ENCODE measurements at regions not wholly inside any gene's neighbourhood (a gene's known extent, or its start where the extent isn't known, plus 50 kb on each side); places are given as distances from the start of the nearest gene placed in this dataset.
"Not testable (repeated sequence)": the region's sequence is repeated elsewhere in the genome, so short reads cannot be mapped to it uniquely, and the experiment has no call there.

GRCh38 chr12:113700943-113701342, 229.3 kb upstream of the LHX5 start:
- WGBS (ENCODE audit: missing lambda C conversion rate): 6% methylated on average over 4 of the region's 5 CpGs
- DNase-seq (ENCODE audit: low read depth in 1 of 2, low spot score in 1 of 2): peak in 1 of 2 experiments; percentile 28
- CTCF ChIA-PET: interaction anchor here (1.3 kb wide), 1 partner anchor 239 kb away, joined by 3 read pairs; no protein-coding TSS in a partner anchor
- Histone ChIP-seq H3K4me1 (0 out of 3 replicates have a peak, but pooled peaks cover 5% of the 10 kb centered on the region), H3K9me3 (no peaks in the 10 kb centered on the region; the same call in 2 of the 3 replicates), H3K4me2 (no peak overlapping the region), H3K4me3 (no peak overlapping the region), H3K27ac (no peak overlapping the region)
- POLR2A ChIA-PET: no interaction called here
- ATAC-seq: peak; percentile 76 to 80
- no peak for FAIRE-seq
- no peak for TF ChIP-seq HEYL (CRISPR knock-in tag; IDR thresholded peaks at IDR 0.05)
- no peak for TF ChIP-seq KDM5A (IDR thresholded peaks at IDR 0.05)
- no peak for TF ChIP-seq BCL3 (IDR thresholded peaks at IDR 0.05)

GRCh38 chr12:113699984-113700383, 228.3 kb upstream of the LHX5 start:
- H3K9me3 ChIP-seq; DNase-seq (ENCODE audit: low read depth in 1 of 2, low spot score in 1 of 2); H3K27ac ChIP-seq; POLR2A ChIA-PET; FAIRE-seq; ATAC-seq; H3K4me2 ChIP-seq; H3K4me3 ChIP-seq; H3K4me1 ChIP-seq: not testable (repeated sequence)
- CTCF ChIA-PET: interaction anchor here (1.3 kb wide), 1 partner anchor 238 kb away, joined by 3 read pairs; no protein-coding TSS in a partner anchor
- 47% methylated on average over 3 of the region's 3 CpGs for WGBS (ENCODE audit: missing lambda C conversion rate)

GRCh38 chr12:113698510-113698858, 226.8 kb upstream of the LHX5 start:
- H3K9me3 ChIP-seq: no peaks in the 10 kb centered on the region; the same call in 2 of the 3 replicates
- POLR2A ChIA-PET: no interaction called here
- no peak overlapping the region for H3K4me3 ChIP-seq
- no peak for TF ChIP-seq SREBF2 (IDR thresholded peaks at IDR 0.05)
- TF ChIP-seq EHMT2 (IDR thresholded peaks at IDR 0.05; ENCODE audit: low read depth): no peak
- no peak for TF ChIP-seq CBX8 (IDR thresholded peaks at IDR 0.05)
- TF ChIP-seq EP300 (IDR thresholded peaks at IDR 0.05): no peak
- TF ChIP-seq HOXA7 (CRISPR knock-in tag; IDR thresholded peaks at IDR 0.05): no peak
- no peak for TF ChIP-seq HDAC2 (IDR thresholded peaks at IDR 0.05)
- TF ChIP-seq RAD21 (conservative IDR thresholded peaks at IDR 0.05 in 1 of 2, IDR thresholded peaks at IDR 0.05 in 1 of 2): no peak
- TF ChIP-seq ZSCAN20 (CRISPR knock-in tag; IDR thresholded peaks at IDR 0.05): no peak
- no peak for TF ChIP-seq POLR2A (IDR thresholded peaks at IDR 0.05; ENCODE audit: low read length)
- TF ChIP-seq FOXS1 (CRISPR knock-in tag; IDR thresholded peaks at IDR 0.05): no peak
- no peak for TF ChIP-seq KDM5A (IDR thresholded peaks at IDR 0.05)
- TF ChIP-seq ZFP36 (IDR thresholded peaks at IDR 0.05; ENCODE audit: borderline replicate concordance, partially characterized antibody): no peak
- no peak for TF ChIP-seq RFX5 (IDR thresholded peaks at IDR 0.05)
- no peak for TF ChIP-seq PHF8 (IDR thresholded peaks at IDR 0.05; ENCODE audit: borderline replicate concordance, low read depth)
- no peak for TF ChIP-seq FOSL2 (IDR thresholded peaks at IDR 0.05)
- no peak for TF ChIP-seq FOSL2 (CRISPR knock-in tag; IDR thresholded peaks at IDR 0.05)
- TF ChIP-seq TP53 (CRISPR knock-in tag; IDR thresholded peaks at IDR 0.05): no peak
- ATAC-seq (no peak), FAIRE-seq (no peak), DNase-seq (ENCODE audit: low read depth in 1 of 2, low spot score in 1 of 2) (no peak)
- H3K4me2 ChIP-seq: no peak overlapping the region
- CTCF ChIA-PET: no interaction called here
- 42% methylated on average over 5 of the region's 5 CpGs for WGBS (ENCODE audit: missing lambda C conversion rate)
- H3K27ac ChIP-seq: no peak overlapping the region
- H3K4me1 ChIP-seq: 0 out of 3 replicates have a peak, but pooled peaks cover 5% of the 10 kb centered on the region

GRCh38 chr12:113697651-113698509, 226.2 kb upstream of the LHX5 start:
- H3K4me3 ChIP-seq: no peak overlapping the region
- CTCF ChIA-PET: no interaction called here
- 0 out of 3 replicates have a peak, but pooled peaks cover 5% of the 10 kb centered on the region for H3K4me1 ChIP-seq
- FAIRE-seq (no peak), DNase-seq (ENCODE audit: low read depth in 1 of 2, low spot score in 1 of 2) (no peak), ATAC-seq (no peak)
- H3K4me2 ChIP-seq: 0 out of 3 replicates have a peak overlapping the region, but pooled peaks have one; percentile 19
- TF ChIP-seq ESRRA (IDR thresholded peaks at IDR 0.05; ENCODE audit: borderline replicate concordance, low read length): no peak
- no peak for TF ChIP-seq EHF (CRISPR knock-in tag; IDR thresholded peaks at IDR 0.05)
- TF ChIP-seq ZFP36 (IDR thresholded peaks at IDR 0.05; ENCODE audit: borderline replicate concordance, partially characterized antibody): no peak
- no peak for TF ChIP-seq RFX5 (IDR thresholded peaks at IDR 0.05)
- no peak for TF ChIP-seq CHD4 (IDR thresholded peaks at IDR 0.05; ENCODE audit: borderline replicate concordance)
- no peak for TF ChIP-seq HOXB13 (CRISPR knock-in tag; IDR thresholded peaks at IDR 0.05; ENCODE audit: low read depth)
- H3K27ac ChIP-seq: no peak overlapping the region
- 30% methylated on average over 11 of the region's 11 CpGs for WGBS (ENCODE audit: missing lambda C conversion rate)
- POLR2A ChIA-PET: no interaction called here
- H3K9me3 ChIP-seq: no peaks in the 10 kb centered on the region; the same call in 2 of the 3 replicates
